ENCODE measurements at regions not wholly inside any gene's neighbourhood (a gene's known extent, or its start where the extent isn't known, plus 50 kb on each side); places are given as distances from the start of the nearest gene placed in this dataset.

DNA sequence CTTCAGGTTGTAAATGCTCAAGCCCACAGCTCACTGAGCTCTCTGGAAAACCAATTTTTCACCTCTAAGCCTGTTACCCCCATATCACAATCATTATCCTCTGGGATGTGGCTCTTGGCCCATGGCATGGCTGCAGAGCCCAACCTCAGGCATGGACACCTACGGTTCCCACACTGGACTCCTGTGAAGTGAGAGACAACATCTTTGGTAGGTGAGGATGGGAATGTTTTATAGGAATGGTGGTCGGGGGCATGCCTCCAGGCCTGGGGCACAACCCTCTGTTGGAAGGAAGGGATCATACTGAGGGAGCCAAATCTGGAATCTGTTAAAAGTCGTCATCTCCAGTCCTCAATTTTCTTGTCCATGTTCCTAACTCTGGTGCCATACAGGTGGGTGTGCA is 179.1 kb downstream of the FOXD2 start:
- TF ChIP-seq CTCF (IDR thresholded peaks at IDR 0.05 in 8 of 11, conservative IDR thresholded peaks at IDR 0.05 in 3 of 11) (no peak), POLR2A (IDR thresholded peaks at IDR 0.05) (no peak)
